HL-60 (cell line): ENCODE measurements at regions not wholly inside any gene's neighbourhood (a gene's known extent, or its start where the extent isn't known, plus 50 kb on each side); places are given as distances from the start of the nearest gene placed in this dataset.

ENCODE experiments used
- DNase-seq, 2 experiments: peaks; one replicate each; pipeline ENCODE4 v3.0.0-alpha.2; 2010 to 2020; ENCODE audit warnings: low read depth in 1 of 2, low spot score in 1 of 2
- H3K27ac ChIP-seq: fragments of 250-450 bp; sonication (Bioruptor Pico); replicated peaks from 2 replicates; pipeline ENCODE4 v1.5.1; 2020; ENCODE audit warnings: mild to moderate bottlenecking, moderate library complexity
- H3K27me3 ChIP-seq: fragments of 250-450 bp; sonication (Bioruptor Pico); 2 replicates; pipeline ENCODE4 v1.5.1; 2021; ENCODE audit warnings: mild to moderate bottlenecking, moderate library complexity; ENCODE audit not compliant: insufficient read depth, poor library complexity, severe bottlenecking
- H3K4me3 ChIP-seq: replicated peaks from 2 replicates; pipeline ENCODE4 v1.5.1; 2011; ENCODE audit warnings: mild to moderate bottlenecking, control low read depth, low read length; ENCODE audit not compliant: insufficient read depth
- GABPA ChIP-seq: IDR thresholded peaks from 2 replicates; pipeline ENCODE4 v1.6.1; 2012; ENCODE audit warnings: low read depth
- POLR2AphosphoS5 ChIP-seq: IDR thresholded peaks from 2 replicates; pipeline ENCODE4 v1.6.1; 2012; ENCODE audit warnings: low read depth
- SPI1 ChIP-seq: IDR thresholded peaks from 2 replicates; pipeline ENCODE4 v1.6.1; 2012; ENCODE audit warnings: low read depth, mild to moderate bottlenecking, borderline replicate concordance
- TF ChIP-seq, protein P1 (sequence below): IDR thresholded peaks from one replicate; pipeline ENCODE4 v1.5.1; 2011; ENCODE audit warnings: low read length, control low read depth, inconsistent platforms; ENCODE audit not compliant: insufficient read depth
- TF ChIP-seq, protein P2 (sequence below): IDR thresholded peaks from 2 replicates; pipeline ENCODE4 v1.6.1; 2012; ENCODE audit warnings: low read depth; ENCODE audit not compliant: insufficient replicate concordance

DNA sequence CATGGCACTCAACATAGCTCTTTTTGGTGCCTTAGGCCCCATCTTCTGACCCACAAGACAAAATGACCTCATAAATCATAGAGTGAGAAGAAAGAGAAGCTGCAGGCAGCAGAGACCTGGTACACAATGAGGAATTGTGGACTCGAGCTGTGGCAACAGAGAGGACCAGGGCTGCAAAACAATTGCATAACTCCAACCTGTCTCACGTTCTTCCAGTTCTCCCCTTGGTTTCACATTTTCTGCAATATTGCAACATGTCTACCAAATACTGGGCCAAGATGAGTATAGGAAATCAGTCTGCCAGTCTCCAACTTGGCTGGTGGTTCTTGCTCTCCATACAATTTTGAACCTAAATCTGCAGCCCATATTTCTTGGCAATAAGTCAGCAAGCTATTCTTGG is 105.3 kb downstream of the KDR start:
- DNase-seq, result peak; percentile 3 to 36
- TF ChIP-seq, protein P1, sequence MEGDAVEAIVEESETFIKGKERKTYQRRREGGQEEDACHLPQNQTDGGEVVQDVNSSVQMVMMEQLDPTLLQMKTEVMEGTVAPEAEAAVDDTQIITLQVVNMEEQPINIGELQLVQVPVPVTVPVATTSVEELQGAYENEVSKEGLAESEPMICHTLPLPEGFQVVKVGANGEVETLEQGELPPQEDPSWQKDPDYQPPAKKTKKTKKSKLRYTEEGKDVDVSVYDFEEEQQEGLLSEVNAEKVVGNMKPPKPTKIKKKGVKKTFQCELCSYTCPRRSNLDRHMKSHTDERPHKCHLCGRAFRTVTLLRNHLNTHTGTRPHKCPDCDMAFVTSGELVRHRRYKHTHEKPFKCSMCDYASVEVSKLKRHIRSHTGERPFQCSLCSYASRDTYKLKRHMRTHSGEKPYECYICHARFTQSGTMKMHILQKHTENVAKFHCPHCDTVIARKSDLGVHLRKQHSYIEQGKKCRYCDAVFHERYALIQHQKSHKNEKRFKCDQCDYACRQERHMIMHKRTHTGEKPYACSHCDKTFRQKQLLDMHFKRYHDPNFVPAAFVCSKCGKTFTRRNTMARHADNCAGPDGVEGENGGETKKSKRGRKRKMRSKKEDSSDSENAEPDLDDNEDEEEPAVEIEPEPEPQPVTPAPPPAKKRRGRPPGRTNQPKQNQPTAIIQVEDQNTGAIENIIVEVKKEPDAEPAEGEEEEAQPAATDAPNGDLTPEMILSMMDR, result no peak
- TF ChIP-seq GABPA, result no peak
- TF ChIP-seq POLR2AphosphoS5, result no peak
- TF ChIP-seq, protein P2, sequence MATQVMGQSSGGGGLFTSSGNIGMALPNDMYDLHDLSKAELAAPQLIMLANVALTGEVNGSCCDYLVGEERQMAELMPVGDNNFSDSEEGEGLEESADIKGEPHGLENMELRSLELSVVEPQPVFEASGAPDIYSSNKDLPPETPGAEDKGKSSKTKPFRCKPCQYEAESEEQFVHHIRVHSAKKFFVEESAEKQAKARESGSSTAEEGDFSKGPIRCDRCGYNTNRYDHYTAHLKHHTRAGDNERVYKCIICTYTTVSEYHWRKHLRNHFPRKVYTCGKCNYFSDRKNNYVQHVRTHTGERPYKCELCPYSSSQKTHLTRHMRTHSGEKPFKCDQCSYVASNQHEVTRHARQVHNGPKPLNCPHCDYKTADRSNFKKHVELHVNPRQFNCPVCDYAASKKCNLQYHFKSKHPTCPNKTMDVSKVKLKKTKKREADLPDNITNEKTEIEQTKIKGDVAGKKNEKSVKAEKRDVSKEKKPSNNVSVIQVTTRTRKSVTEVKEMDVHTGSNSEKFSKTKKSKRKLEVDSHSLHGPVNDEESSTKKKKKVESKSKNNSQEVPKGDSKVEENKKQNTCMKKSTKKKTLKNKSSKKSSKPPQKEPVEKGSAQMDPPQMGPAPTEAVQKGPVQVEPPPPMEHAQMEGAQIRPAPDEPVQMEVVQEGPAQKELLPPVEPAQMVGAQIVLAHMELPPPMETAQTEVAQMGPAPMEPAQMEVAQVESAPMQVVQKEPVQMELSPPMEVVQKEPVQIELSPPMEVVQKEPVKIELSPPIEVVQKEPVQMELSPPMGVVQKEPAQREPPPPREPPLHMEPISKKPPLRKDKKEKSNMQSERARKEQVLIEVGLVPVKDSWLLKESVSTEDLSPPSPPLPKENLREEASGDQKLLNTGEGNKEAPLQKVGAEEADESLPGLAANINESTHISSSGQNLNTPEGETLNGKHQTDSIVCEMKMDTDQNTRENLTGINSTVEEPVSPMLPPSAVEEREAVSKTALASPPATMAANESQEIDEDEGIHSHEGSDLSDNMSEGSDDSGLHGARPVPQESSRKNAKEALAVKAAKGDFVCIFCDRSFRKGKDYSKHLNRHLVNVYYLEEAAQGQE, result no peak
- no peak; the same call in 1 of the 2 replicates for TF ChIP-seq SPI1
- Histone ChIP-seq H3K27me3 (no peaks in the 10 kb centered on the region), H3K4me3 (no peak overlapping the region), H3K27ac (no peak overlapping the region)

DNA sequence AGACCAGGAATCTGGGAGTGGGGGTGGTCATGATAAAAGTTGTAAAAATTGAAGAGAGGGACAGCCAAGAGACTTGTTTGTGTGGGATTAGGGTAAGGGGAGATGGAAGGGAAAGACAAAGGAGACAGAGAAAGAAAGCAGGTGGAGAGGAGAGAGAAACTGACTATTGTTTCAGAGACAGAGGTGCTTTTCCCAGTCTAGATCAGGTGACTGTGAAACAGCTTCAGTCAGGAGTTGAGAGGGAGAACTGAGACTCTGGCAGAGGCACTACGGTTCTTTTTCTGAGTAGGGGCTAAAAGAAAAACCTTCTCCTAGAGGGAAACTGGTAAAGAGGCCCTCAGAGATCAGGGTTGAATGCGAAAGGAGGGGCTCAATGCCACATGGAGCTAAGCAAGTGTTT is 106.4 kb downstream of the KDR start:
- TF ChIP-seq, protein P2, result no peak
- TF ChIP-seq SPI1 (no peak), POLR2AphosphoS5 (no peak), GABPA (no peak)
- TF ChIP-seq, protein P1, result no peak

DNA sequence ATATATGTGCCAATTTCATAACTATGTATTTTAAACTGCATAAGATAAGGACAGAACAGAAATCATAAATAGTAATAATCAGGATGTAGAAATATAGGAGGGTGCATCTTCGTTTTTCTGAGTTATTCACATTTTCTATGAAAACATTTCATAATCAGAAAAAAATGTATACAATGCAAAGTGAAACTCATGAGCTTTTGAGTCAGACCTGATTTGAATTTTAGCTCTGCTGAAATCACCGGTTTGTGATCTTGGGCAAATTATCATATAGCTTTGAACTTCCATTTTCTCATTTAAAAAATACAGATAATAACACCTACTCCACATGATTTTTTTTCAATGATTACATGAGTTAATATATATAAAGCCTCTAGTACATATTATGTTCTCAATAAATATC is 106.9 kb downstream of the KDR start:
- DNase-seq, result no peak
- no peak overlapping the region for H3K27ac ChIP-seq
- TF ChIP-seq, protein P1, result no peak
- TF ChIP-seq, protein P2, result no peak
- no peak for TF ChIP-seq SPI1
- no peak for TF ChIP-seq POLR2AphosphoS5
- no peak for TF ChIP-seq GABPA
- H3K4me3 ChIP-seq, result no peak overlapping the region
- H3K27me3 ChIP-seq, result no peaks in the 10 kb centered on the region

More for the DNA sequence above, 106.4 kb downstream of the KDR start:
- Histone ChIP-seq H3K27ac (no peak overlapping the region), H3K4me3 (no peak overlapping the region), H3K27me3 (no peaks in the 10 kb centered on the region)
- no peak for DNase-seq
